Astrocyte (in vitro differentiated cells and primary cell): ENCODE measurements at regions not wholly inside any gene's neighbourhood (a gene's known extent, or its start where the extent isn't known, plus 50 kb on each side); places are given as distances from the start of the nearest gene placed in this dataset.

Source experiments
- EZH2 ChIP-seq: IDR thresholded peaks from 2 replicates; pipeline ENCODE4 v1.6.1; 2012; ENCODE audit warnings: mild to moderate bottlenecking, low read length, inconsistent platforms; ENCODE audit not compliant: insufficient read depth
- TF ChIP-seq, protein P1 (sequence below): IDR thresholded peaks from 2 replicates; pipeline ENCODE4 v1.5.1; 2011; ENCODE audit warnings: low read depth, mild to moderate bottlenecking, inconsistent platforms, low read length, moderate library complexity; ENCODE audit not compliant: insufficient read depth

DNA sequence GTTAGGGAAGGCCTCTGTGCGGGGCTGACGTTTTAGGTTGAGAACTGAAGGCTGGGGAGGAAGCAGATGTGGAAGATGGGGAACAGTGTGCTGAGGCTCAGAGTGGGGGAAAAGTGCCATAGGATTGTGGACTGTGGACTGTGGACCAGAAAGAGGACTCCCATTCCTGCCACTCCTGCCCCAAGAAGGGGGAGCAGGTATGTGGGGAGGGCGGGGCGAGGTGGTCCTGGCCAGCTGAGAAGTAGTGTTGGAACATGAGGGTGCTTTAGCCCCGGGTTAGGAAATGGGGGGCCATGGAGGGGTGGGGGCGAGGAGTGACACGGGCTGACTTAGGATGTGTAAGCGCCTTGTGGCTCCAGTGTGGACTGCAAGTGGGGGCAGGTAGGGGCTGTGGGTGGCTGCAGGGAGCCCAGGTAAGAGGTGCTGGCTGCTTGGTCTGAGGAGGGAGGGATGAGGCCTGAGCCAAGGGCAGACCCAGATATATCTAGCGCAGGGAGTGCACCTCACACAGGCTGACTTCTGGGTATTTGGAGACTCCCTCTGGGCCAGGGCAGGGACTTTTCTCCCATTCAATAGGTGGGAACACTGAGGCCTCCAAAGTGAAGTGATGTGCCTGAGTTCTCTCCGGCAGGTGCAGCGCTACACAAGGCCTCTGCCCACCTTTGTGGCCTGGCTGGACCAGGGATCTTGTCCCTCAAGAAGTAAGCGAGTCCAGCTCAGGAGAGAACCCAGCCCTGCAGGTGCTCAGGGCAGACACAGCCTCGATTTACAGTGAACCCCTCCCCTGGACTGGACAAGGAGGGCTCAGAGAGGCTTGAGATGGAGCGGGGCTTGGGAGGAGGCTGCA lies 76.6 kb upstream of the TOX2 start:
- no peak for TF ChIP-seq EZH2
- TF ChIP-seq, protein P1, sequence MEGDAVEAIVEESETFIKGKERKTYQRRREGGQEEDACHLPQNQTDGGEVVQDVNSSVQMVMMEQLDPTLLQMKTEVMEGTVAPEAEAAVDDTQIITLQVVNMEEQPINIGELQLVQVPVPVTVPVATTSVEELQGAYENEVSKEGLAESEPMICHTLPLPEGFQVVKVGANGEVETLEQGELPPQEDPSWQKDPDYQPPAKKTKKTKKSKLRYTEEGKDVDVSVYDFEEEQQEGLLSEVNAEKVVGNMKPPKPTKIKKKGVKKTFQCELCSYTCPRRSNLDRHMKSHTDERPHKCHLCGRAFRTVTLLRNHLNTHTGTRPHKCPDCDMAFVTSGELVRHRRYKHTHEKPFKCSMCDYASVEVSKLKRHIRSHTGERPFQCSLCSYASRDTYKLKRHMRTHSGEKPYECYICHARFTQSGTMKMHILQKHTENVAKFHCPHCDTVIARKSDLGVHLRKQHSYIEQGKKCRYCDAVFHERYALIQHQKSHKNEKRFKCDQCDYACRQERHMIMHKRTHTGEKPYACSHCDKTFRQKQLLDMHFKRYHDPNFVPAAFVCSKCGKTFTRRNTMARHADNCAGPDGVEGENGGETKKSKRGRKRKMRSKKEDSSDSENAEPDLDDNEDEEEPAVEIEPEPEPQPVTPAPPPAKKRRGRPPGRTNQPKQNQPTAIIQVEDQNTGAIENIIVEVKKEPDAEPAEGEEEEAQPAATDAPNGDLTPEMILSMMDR, result no peak
